GM12878 (cell line): ENCODE measurements at regions not wholly inside any gene's neighbourhood (a gene's known extent, or its start where the extent isn't known, plus 50 kb on each side); places are given as distances from the start of the nearest gene placed in this dataset.

Source experiments
- ATAC-seq: fragments of 200-7000 bp; cut with Tn5 transposase; 3 replicates; pipeline ENCODE4 v1.9.1; 2020; ENCODE audit warnings: mild to moderate bottlenecking, moderate library complexity
- BruUV-seq: library from RNA; stranded (reverse); fragments of 400-500 nt; replicated peaks from 2 replicates; lab custom pipeline; 2021; lab: Mats Ljungman, UMichigan
- CTCF ChIA-PET: fragments of 300-600 bp; sonication (Branson Sonifier 250); formaldehyde crosslinking; extraction: SDS; loops from one replicate; lab custom pipeline; 2021; ENCODE audit warnings: inconsistent platforms; lab: Yijun Ruan, JAX
- POLR2A ChIA-PET: fragments of 350-600 bp; formaldehyde crosslinking; extraction: SDS; loops from one replicate; lab custom pipeline; 2021; ENCODE audit warnings: inconsistent platforms; lab: Charles Lee
- RAD21 ChIA-PET: fragments of 300-600 bp; sonication (Branson Sonifier 250); formaldehyde crosslinking; loops from one replicate; lab custom pipeline; 2023; ENCODE audit warnings: antibody characterized with exemption; ENCODE audit not compliant: unreplicated experiment; lab: Charles Lee
- SMC1A ChIA-PET: fragments of 300-600 bp; sonication (Branson Sonifier 250); formaldehyde crosslinking; loops from one replicate; lab custom pipeline; 2023; ENCODE audit not compliant: unreplicated experiment, uncharacterized antibody; lab: Charles Lee
- DNase-seq: peaks from one replicate; pipeline ENCODE4 v3.0.0-alpha.2; 2011; ENCODE audit warnings: low read depth, low spot score
- FAIRE-seq: peaks from 3 replicates; lab custom pipeline; 2011; peaks lifted over from hg19 to GRCh38; lab: Jason Lieb, UNC
- H2AFZ ChIP-seq: 2 replicates; pipeline ENCODE4 v1.6.0; 2011; ENCODE audit warnings: low read depth, low read length, control low read depth; ENCODE audit not compliant: control insufficient read depth
- H3K27ac ChIP-seq: 2 replicates; pipeline ENCODE4 v1.5.1; 2011; ENCODE audit warnings: control low read depth; ENCODE audit not compliant: control insufficient read depth, insufficient read depth
- H3K27me3 ChIP-seq, 2 experiments: replicated peaks in 1 of 2; 2 replicates each; pipeline versions ENCODE4 v1.6.0 to v1.6.1; 2011; ENCODE audit warnings: low read length in 1 of 2; ENCODE audit not compliant: control insufficient read depth in 2 of 2, insufficient read depth in 2 of 2
- H3K36me3 ChIP-seq, 2 experiments: 2 replicates each; pipeline ENCODE4 v1.5.1; 2011; ENCODE audit warnings: low read length in 1 of 2; ENCODE audit not compliant: control insufficient read depth in 2 of 2, insufficient read depth in 2 of 2
- H3K4me1 ChIP-seq: 2 replicates; pipeline ENCODE4 v1.6.1; 2011; ENCODE audit warnings: mild to moderate bottlenecking, low read length, moderate library complexity, mixed read lengths; ENCODE audit not compliant: control insufficient read depth, insufficient read depth
- H3K4me2 ChIP-seq: 2 replicates; pipeline ENCODE4 v1.6.0; 2011; ENCODE audit warnings: control low read depth; ENCODE audit not compliant: control insufficient read depth, insufficient read depth
- H3K4me3 ChIP-seq: fragments of 200-600 bp; sonication (generic); 2 replicates; pipeline ENCODE4 v1.5.1; 2016
- H3K79me2 ChIP-seq: 2 replicates; pipeline ENCODE4 v1.6.0; 2011; ENCODE audit warnings: low read length; ENCODE audit not compliant: control insufficient read depth, insufficient read depth
- H3K9ac ChIP-seq: 2 replicates; pipeline ENCODE4 v1.8.0; 2011; ENCODE audit warnings: low read length, control low read depth, mixed read lengths; ENCODE audit not compliant: control insufficient read depth, insufficient read depth
- H3K9me3 ChIP-seq: replicated peaks from 3 replicates; pipeline ENCODE4 v1.5.1; 2011; ENCODE audit warnings: mild to moderate bottlenecking, low read length; ENCODE audit not compliant: control insufficient read depth, insufficient read depth
- H4K20me1 ChIP-seq: 2 replicates; pipeline ENCODE4 v1.6.0; 2011; ENCODE audit not compliant: control insufficient read depth, insufficient read depth
- CHD1 ChIP-seq: IDR thresholded peaks from 2 replicates; pipeline ENCODE4 v1.6.1; 2012; ENCODE audit warnings: low read depth, low read length, improper control_type of control experiment
- CTCF ChIP-seq, 3 experiments: IDR thresholded peaks in 2 of 3; conservative IDR thresholded peaks in 1 of 3; 2 replicates each; pipeline ENCODE4 v1.5.1; 2011; ENCODE audit warnings: low read depth in 3 of 3, low read length in 3 of 3, mild to moderate bottlenecking in 3 of 3, control low read depth in 2 of 3, moderate library complexity in 2 of 3, inconsistent platforms in 1 of 3, mixed read lengths in 1 of 3; ENCODE audit not compliant: control insufficient read depth in 2 of 3, insufficient read depth in 1 of 3; ENCODE audit errors: extremely low read depth in 1 of 3
- EED ChIP-seq: sonication (generic); IDR thresholded peaks from 2 replicates; pipeline ENCODE4 v1.6.1; 2016; ENCODE audit warnings: antibody characterized with exemption, low read depth
- FOXK2 ChIP-seq: fragments of 450-650 bp; IDR thresholded peaks from 2 replicates; pipeline ENCODE4 v1.6.1; 2017; ENCODE audit warnings: mild to moderate bottlenecking, moderate library complexity
- IKZF1 ChIP-seq: fragments of 450-650 bp; conservative IDR thresholded peaks from 2 replicates; pipeline ENCODE4 v1.6.1; 2017; ENCODE audit warnings: antibody characterized with exemption, mild to moderate bottlenecking
- JUND ChIP-seq: IDR thresholded peaks from 2 replicates; pipeline ENCODE4 v1.6.1; 2012; ENCODE audit warnings: low read depth, mild to moderate bottlenecking, low read length, improper control_type of control experiment, moderate library complexity
- KAT2A ChIP-seq: conservative IDR thresholded peaks from 2 replicates; pipeline ENCODE4 v1.6.1; 2011; ENCODE audit warnings: low read depth, low read length; ENCODE audit not compliant: control insufficient read depth
- MYC ChIP-seq: IDR thresholded peaks from 2 replicates; pipeline ENCODE4 v1.6.1; 2011; ENCODE audit warnings: mild to moderate bottlenecking, low read length, moderate library complexity, inconsistent platforms; ENCODE audit not compliant: insufficient read depth, insufficient replicate concordance, insufficient read length, severe bottlenecking
- NBN ChIP-seq: fragments of 450-650 bp; IDR thresholded peaks from 2 replicates; pipeline ENCODE4 v1.6.1; 2016
- NFYB ChIP-seq: IDR thresholded peaks from 2 replicates; pipeline ENCODE4 v1.6.1; 2011; ENCODE audit warnings: low read depth, mild to moderate bottlenecking, low read length, improper control_type of control experiment, moderate library complexity; ENCODE audit not compliant: insufficient read depth
- NRF1 ChIP-seq: conservative IDR thresholded peaks from 2 replicates; pipeline ENCODE4 v1.6.1; 2011; ENCODE audit warnings: mild to moderate bottlenecking, low read depth, low read length, improper control_type of control experiment
- RAD51 ChIP-seq: fragments of 450-650 bp; IDR thresholded peaks from 2 replicates; pipeline ENCODE4 v1.6.1; 2016; ENCODE audit warnings: moderate library complexity, mild to moderate bottlenecking, inconsistent platforms
- RCOR1 ChIP-seq: conservative IDR thresholded peaks from 2 replicates; pipeline ENCODE4 v1.6.1; 2012; ENCODE audit warnings: low read depth, low read length, improper control_type of control experiment
- SIX5 ChIP-seq: IDR thresholded peaks from 2 replicates; pipeline ENCODE4 v1.6.1; 2011; ENCODE audit warnings: mild to moderate bottlenecking, low read depth, low read length, moderate library complexity; ENCODE audit not compliant: severe bottlenecking
- ZNF207 ChIP-seq: fragments of 450-650 bp; IDR thresholded peaks from 2 replicates; pipeline ENCODE4 v1.6.1; 2014; ENCODE audit warnings: antibody characterized with exemption, mild to moderate bottlenecking, borderline replicate concordance
- ZNF687 ChIP-seq: fragments of 450-650 bp; IDR thresholded peaks from 2 replicates; pipeline ENCODE4 v1.6.1; 2017; ENCODE audit warnings: mild to moderate bottlenecking, moderate library complexity
- WGBS: methylation state at CpG from one replicate; pipeline ENCODE4 v1.1.6; 2016; ENCODE audit warnings: low lambda C conversion rate; ENCODE audit not compliant: insufficient replicate concordance, insufficient coverage; ENCODE audit errors: missing lambda C conversion rate; 5-methylcytosine and 5-hydroxymethylcytosine counted together
- in situ Hi-C: fragments of 300-500 bp; cut with MboI; formaldehyde crosslinking; loops from 9 replicates; pipeline ENCODE4 v1.14.3; 2018; ENCODE audit warnings: mixed read lengths
- intact Hi-C: fragments of 100-400 bp; cut with micrococcal nuclease; formaldehyde crosslinking; loops from one replicate; pipeline ENCODE4 v1.14.2; 2022; ENCODE audit not compliant: unreplicated experiment
- TF ChIP-seq, protein P1 (sequence below): IDR thresholded peaks from 2 replicates; pipeline ENCODE4 v1.6.1; 2012; ENCODE audit warnings: low read depth, low read length, improper control_type of control experiment

- TF ChIP-seq, protein P1, sequence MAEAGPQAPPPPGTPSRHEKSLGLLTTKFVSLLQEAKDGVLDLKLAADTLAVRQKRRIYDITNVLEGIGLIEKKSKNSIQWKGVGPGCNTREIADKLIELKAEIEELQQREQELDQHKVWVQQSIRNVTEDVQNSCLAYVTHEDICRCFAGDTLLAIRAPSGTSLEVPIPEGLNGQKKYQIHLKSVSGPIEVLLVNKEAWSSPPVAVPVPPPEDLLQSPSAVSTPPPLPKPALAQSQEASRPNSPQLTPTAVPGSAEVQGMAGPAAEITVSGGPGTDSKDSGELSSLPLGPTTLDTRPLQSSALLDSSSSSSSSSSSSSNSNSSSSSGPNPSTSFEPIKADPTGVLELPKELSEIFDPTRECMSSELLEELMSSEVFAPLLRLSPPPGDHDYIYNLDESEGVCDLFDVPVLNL = no peak
- TF ChIP-seq CHD1 (no peak), EED (no peak)
Observed at GRCh38 chr3:159480046-159480445, 508.6 kb upstream of the IL12A start (continued).

DNA sequence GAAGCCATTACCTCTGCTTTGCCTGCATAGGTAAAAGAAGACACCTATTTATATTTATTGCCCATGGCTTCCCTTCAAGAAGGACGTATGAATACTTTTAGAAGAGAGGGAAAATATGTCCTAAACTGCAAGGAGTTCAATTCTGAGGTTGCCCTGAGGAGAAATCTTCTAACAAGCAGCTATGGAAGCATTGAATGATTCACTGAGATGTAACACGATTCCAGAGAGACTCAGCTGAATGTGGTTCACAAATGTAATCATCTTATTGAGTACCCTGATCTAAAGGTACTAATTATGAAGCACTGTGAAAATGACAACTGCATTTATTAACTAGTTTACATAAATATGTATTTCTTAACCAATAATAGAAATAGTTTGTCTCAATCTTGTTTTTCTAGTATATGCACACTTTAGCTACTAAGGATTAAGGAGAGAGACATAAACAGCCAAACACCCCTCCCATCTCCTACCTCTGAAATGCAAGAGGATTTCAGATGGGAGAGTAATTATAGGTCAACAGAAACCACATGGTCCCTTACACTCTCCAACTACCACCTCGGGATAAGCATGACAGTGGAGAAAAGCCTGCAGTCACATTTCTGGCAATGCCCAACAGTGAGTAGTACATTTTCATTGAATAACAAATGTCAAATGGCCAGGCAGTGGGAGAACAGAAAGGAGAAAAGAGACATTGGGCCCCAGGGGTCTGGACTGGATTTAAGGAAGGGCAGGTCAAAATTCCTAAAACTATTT is 506.2 kb upstream of the IL12A start:
- POLR2A ChIA-PET = no interaction called here
- Histone ChIP-seq H3K27ac (no peak overlapping the region), H3K27me3 (peaks cover 0 to 2% of the 10 kb centered on the region in 2 experiments; a peak in 2 of 4 replicates), H4K20me1 (no peaks in the 10 kb centered on the region), H3K9ac (no peak overlapping the region), H3K36me3 (no peaks in the 10 kb centered on the region), H3K4me3 (no peak overlapping the region), H3K9me3 (no peaks in the 10 kb centered on the region), H3K79me2 (no peaks in the 10 kb centered on the region), H3K4me1 (no peaks in the 10 kb centered on the region), H3K4me2 (no peak overlapping the region), H2AFZ (no peak overlapping the region)
- in situ Hi-C loops = no loop called here
- intact Hi-C loops = no loop called here
- CTCF ChIA-PET = no interaction called here
- BruUV-seq = no TSS peak
- ATAC-seq = no peak
- RAD21 ChIA-PET = no interaction called here
- SMC1A ChIA-PET = no interaction called here
- DNase-seq = no peak
- 0% methylated on average over 3 of the region's 3 CpGs for WGBS
- FAIRE-seq = no peak
- TF ChIP-seq NBN = no peak
- no peak for TF ChIP-seq CTCF (IDR thresholded peaks at IDR 0.05 in 2 of 3, conservative IDR thresholded peaks at IDR 0.05 in 1 of 3; ENCODE audit: control insufficient read depth in 2 of 3, extremely low read depth in 1 of 3, insufficient read depth in 1 of 3, low read depth in 3 of 3, low read length in 3 of 3)
- TF ChIP-seq SIX5 = no peak
- no peak for TF ChIP-seq FOXK2
- no peak for TF ChIP-seq IKZF1
- TF ChIP-seq JUND = no peak
- TF ChIP-seq ZNF687 = no peak
- no peak for TF ChIP-seq RAD51
- no peak for TF ChIP-seq NRF1
- TF ChIP-seq NFYB = no peak
- TF ChIP-seq KAT2A = no peak
- TF ChIP-seq RCOR1 = no peak
- TF ChIP-seq ZNF207 = no peak
- TF ChIP-seq MYC = no peak
